OCI-LY7 (cell line): ENCODE measurements at regions not wholly inside any gene's neighbourhood (a gene's known extent, or its start where the extent isn't known, plus 50 kb on each side); places are given as distances from the start of the nearest gene placed in this dataset.

ENCODE experiments used
- BruUV-seq: library from RNA; stranded (reverse); fragments of 400-500 nt; replicated peaks from 2 replicates; lab custom pipeline; 2021; lab: Mats Ljungman, UMichigan
- CTCF ChIA-PET: fragments of 300-600 bp; sonication (Branson Sonifier 250); formaldehyde crosslinking; loops from one replicate; lab custom pipeline; 2022; ENCODE audit warnings: antibody characterized with exemption; ENCODE audit not compliant: unreplicated experiment; lab: Charles Lee
- POLR2A ChIA-PET: fragments of 300-600 bp; sonication (Branson Sonifier 250); formaldehyde crosslinking; loops from one replicate; lab custom pipeline; 2022; ENCODE audit warnings: antibody characterized with exemption; lab: Charles Lee
- DNase-seq: peaks from one replicate; pipeline ENCODE4 v3.0.0-alpha.2; 2015; ENCODE audit warnings: low spot score
- H2AFZ ChIP-seq: fragments of 200-600 bp; sonication (generic), shearing (Covaris generic); 2 replicates; pipeline ENCODE4 v1.6.1; 2014; ENCODE audit warnings: mild to moderate bottlenecking, antibody characterized with exemption, low read length, moderate library complexity
- H3K27ac ChIP-seq: fragments of 200-600 bp; sonication (generic); 2 replicates; pipeline ENCODE4 v1.5.1; 2014; ENCODE audit warnings: mixed run types, low read depth, mild to moderate bottlenecking, moderate library complexity, low read length, inconsistent platforms; ENCODE audit not compliant: poor library complexity, severe bottlenecking
- H3K36me3 ChIP-seq: fragments of 200-600 bp; sonication (generic); 2 replicates; pipeline ENCODE4 v1.6.1; 2014; ENCODE audit warnings: mild to moderate bottlenecking, antibody characterized with exemption, low read length, moderate library complexity, mixed read lengths; ENCODE audit not compliant: insufficient read depth
- H3K4me1 ChIP-seq: fragments of 200-600 bp; sonication (generic); 2 replicates; pipeline ENCODE4 v1.5.1; 2014; ENCODE audit warnings: mild to moderate bottlenecking, low read length; ENCODE audit not compliant: insufficient read depth, poor library complexity, severe bottlenecking
- H3K4me2 ChIP-seq: fragments of 200-600 bp; sonication (generic); 2 replicates; pipeline ENCODE4 v1.6.1; 2014; ENCODE audit warnings: mild to moderate bottlenecking, low read length
- H3K4me3 ChIP-seq: fragments of 200-600 bp; sonication (generic); 2 replicates; pipeline ENCODE4 v1.5.1; 2014; ENCODE audit warnings: mild to moderate bottlenecking, low read depth, low read length; ENCODE audit not compliant: poor library complexity, severe bottlenecking
- H3K79me2 ChIP-seq: fragments of 200-600 bp; sonication (generic); 2 replicates; pipeline ENCODE4 v1.6.1; 2016; ENCODE audit warnings: low read depth, mild to moderate bottlenecking, low read length, moderate library complexity, mixed read lengths; ENCODE audit not compliant: insufficient read depth
- H3K9me2 ChIP-seq: fragments of 200-600 bp; sonication (generic); 2 replicates; pipeline ENCODE4 v1.6.1; 2016; ENCODE audit warnings: mild to moderate bottlenecking, low read length, mixed read lengths; ENCODE audit not compliant: insufficient read depth
- H3K9me3 ChIP-seq: fragments of 200-600 bp; sonication (generic); 2 replicates; pipeline ENCODE4 v1.6.1; 2014; ENCODE audit warnings: mild to moderate bottlenecking, mixed run types, low read length, mixed read lengths
- H4K20me1 ChIP-seq: fragments of 200-600 bp; sonication (generic); 2 replicates; pipeline ENCODE4 v1.6.1; 2014; ENCODE audit warnings: mild to moderate bottlenecking, antibody characterized with exemption, low read length, moderate library complexity, mixed read lengths; ENCODE audit not compliant: insufficient read depth
- EZH2phosphoT487 ChIP-seq: fragments of 200-600 bp; sonication (generic); IDR thresholded peaks from 2 replicates; pipeline ENCODE4 v1.6.1; 2018; ENCODE audit warnings: low read depth, borderline replicate concordance, mild to moderate bottlenecking, mixed run types, antibody characterized with exemption, low read length, moderate library complexity, mixed read lengths
- intact Hi-C: fragments of 100-400 bp; cut with micrococcal nuclease; formaldehyde crosslinking; loops from one replicate; pipeline ENCODE4 v1.10.0; 2022; ENCODE audit not compliant: unreplicated experiment
- TF ChIP-seq, protein P1 (sequence below): fragments of 200-600 bp; sonication (generic); conservative IDR thresholded peaks from 2 replicates; pipeline ENCODE4 v1.5.1; 2014; ENCODE audit warnings: mild to moderate bottlenecking, antibody characterized with exemption, low read length, moderate library complexity, mixed read lengths

DNA sequence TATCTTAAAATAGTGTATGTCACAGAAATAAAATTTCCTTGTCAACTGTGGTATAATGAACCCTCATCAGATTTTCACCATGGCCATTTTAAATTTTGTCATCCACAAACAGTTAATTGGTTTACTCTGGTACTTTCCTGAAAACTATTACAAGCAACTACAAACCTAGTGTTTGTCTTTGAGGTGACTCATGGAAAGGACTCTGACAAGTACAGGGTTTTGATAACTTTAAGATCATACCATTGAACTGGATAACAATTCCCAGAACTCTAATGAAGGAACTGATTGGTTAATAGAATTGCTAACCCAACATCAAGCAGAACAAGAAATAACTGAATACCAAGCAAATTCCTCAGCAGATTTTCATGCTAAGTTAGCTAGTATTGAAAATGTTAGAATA, 237.7 kb upstream of the IPO5 start:
- intact Hi-C loops = no loop called here
- H3K4me2 ChIP-seq = no peak overlapping the region
- no peaks in the 10 kb centered on the region for H4K20me1 ChIP-seq
- ChIA-PET CTCF (no interaction called here), POLR2A (no interaction called here)
- TF ChIP-seq, protein P1, sequence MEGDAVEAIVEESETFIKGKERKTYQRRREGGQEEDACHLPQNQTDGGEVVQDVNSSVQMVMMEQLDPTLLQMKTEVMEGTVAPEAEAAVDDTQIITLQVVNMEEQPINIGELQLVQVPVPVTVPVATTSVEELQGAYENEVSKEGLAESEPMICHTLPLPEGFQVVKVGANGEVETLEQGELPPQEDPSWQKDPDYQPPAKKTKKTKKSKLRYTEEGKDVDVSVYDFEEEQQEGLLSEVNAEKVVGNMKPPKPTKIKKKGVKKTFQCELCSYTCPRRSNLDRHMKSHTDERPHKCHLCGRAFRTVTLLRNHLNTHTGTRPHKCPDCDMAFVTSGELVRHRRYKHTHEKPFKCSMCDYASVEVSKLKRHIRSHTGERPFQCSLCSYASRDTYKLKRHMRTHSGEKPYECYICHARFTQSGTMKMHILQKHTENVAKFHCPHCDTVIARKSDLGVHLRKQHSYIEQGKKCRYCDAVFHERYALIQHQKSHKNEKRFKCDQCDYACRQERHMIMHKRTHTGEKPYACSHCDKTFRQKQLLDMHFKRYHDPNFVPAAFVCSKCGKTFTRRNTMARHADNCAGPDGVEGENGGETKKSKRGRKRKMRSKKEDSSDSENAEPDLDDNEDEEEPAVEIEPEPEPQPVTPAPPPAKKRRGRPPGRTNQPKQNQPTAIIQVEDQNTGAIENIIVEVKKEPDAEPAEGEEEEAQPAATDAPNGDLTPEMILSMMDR = no peak
- TF ChIP-seq EZH2phosphoT487 = no peak
- H3K9me3 ChIP-seq = no peaks in the 10 kb centered on the region
- no peak overlapping the region for H3K27ac ChIP-seq
- H2AFZ ChIP-seq = no peak overlapping the region
- no peaks in the 10 kb centered on the region for H3K79me2 ChIP-seq
- H3K9me2 ChIP-seq = no peaks in the 10 kb centered on the region
- no peak for DNase-seq
- H3K4me3 ChIP-seq = no peak overlapping the region
- BruUV-seq = no TSS peak
- H3K4me1 ChIP-seq = no peaks in the 10 kb centered on the region
- no peaks in the 10 kb centered on the region for H3K36me3 ChIP-seq

DNA sequence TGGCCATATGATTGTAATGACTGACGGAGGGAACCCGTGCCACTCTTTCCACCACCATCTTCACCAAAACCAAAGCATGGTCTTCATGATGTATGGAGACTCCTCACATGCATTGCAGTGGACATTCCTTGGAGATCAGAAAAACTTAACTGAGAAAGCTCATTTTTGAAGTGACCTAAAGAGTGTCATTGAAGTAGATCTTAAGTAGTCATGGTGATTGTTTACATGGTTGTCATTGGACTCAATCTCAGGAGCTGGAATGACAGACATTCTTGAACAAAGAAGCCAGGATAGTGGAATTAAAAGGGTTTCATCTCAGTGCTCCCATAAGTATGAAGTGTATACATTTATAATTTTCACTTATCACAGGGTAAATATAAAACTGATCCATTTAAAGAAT, 236.7 kb upstream of the IPO5 start:
- no peaks in the 10 kb centered on the region for H3K4me1 ChIP-seq
- no peak overlapping the region for H3K4me2 ChIP-seq
- TF ChIP-seq, protein P1 = no peak
- no peak for TF ChIP-seq EZH2phosphoT487
- DNase-seq = no peak
- no peaks in the 10 kb centered on the region for H3K9me3 ChIP-seq
- H3K27ac ChIP-seq = no peak overlapping the region
- ChIA-PET POLR2A (no interaction called here), CTCF (no interaction called here)
- H3K4me3 ChIP-seq = no peak overlapping the region
- BruUV-seq = no TSS peak
- H3K36me3 ChIP-seq = no peaks in the 10 kb centered on the region
- no peak overlapping the region for H2AFZ ChIP-seq
- no peaks in the 10 kb centered on the region for H3K79me2 ChIP-seq
- H4K20me1 ChIP-seq = no peaks in the 10 kb centered on the region
- H3K9me2 ChIP-seq = no peaks in the 10 kb centered on the region
- intact Hi-C loops = no loop called here

DNA sequence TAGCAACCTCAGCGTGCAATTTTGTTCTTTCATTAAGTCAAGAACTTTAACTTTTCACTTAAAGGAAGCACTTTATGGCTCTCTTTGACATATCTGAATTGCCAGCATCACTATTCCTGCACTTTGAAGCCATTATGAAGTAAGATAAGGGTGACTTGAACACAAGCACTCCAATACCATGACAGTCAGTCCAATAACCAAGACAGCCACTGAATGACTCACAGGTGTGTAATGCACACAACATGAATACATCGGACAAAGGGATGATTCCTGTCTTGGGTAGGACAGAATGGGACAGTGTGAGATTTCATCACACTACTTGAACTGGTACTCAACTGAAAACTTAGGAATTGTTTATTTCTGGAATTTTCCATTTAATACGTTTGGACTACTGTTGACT, 233.7 kb upstream of the IPO5 start:
- TF ChIP-seq EZH2phosphoT487 = no peak
- TF ChIP-seq, protein P1 = no peak
- POLR2A ChIA-PET = no interaction called here
- H3K36me3 ChIP-seq = no peaks in the 10 kb centered on the region
- BruUV-seq = no TSS peak
- no peak overlapping the region for H3K4me3 ChIP-seq
- no peak overlapping the region for H2AFZ ChIP-seq
- DNase-seq = no peak
- no peaks in the 10 kb centered on the region for H3K79me2 ChIP-seq
- no peak overlapping the region for H3K27ac ChIP-seq
- CTCF ChIA-PET = no interaction called here
- intact Hi-C loops = no loop called here
- no peaks in the 10 kb centered on the region for H3K4me1 ChIP-seq
- H4K20me1 ChIP-seq = no peaks in the 10 kb centered on the region
- no peaks in the 10 kb centered on the region for H3K9me2 ChIP-seq
- no peaks in the 10 kb centered on the region for H3K9me3 ChIP-seq
- H3K4me2 ChIP-seq = no peak overlapping the region
